Smooth muscle cell (in vitro differentiated cells): ENCODE measurements at regions not wholly inside any gene's neighbourhood (a gene's known extent, or its start where the extent isn't known, plus 50 kb on each side); places are given as distances from the start of the nearest gene placed in this dataset.

Experiments used
- DNase-seq: peaks from one replicate; lab custom pipeline; 2025; ENCODE audit not compliant: unreplicated experiment; lab: John Stamatoyannopoulos, UW
- H2AFZ ChIP-seq: fragments of 200-600 bp; sonication (generic); 2 replicates; pipeline ENCODE4 v1.6.0; 2016; ENCODE audit warnings: antibody characterized with exemption, low read depth, mild to moderate bottlenecking
- H3F3A ChIP-seq: fragments of 200-600 bp; sonication (generic); 2 replicates; pipeline ENCODE4 v1.6.0; 2017; ENCODE audit warnings: antibody characterized with exemption, low read depth
- H3K27ac ChIP-seq: fragments of 200-600 bp; sonication (generic); 2 replicates; pipeline ENCODE4 v1.5.1; 2016; ENCODE audit warnings: low read depth, mild to moderate bottlenecking
- H3K27me3 ChIP-seq: fragments of 200-600 bp; sonication (generic); 2 replicates; pipeline ENCODE4 v1.6.1; 2016; ENCODE audit warnings: low read depth, mild to moderate bottlenecking
- H3K36me3 ChIP-seq: fragments of 200-600 bp; sonication (generic); 2 replicates; pipeline ENCODE4 v1.5.1; 2016; ENCODE audit warnings: low read depth
- H3K4me1 ChIP-seq: fragments of 200-600 bp; sonication (generic); 2 replicates; pipeline ENCODE4 v1.5.1; 2016; ENCODE audit warnings: low read depth
- H3K4me2 ChIP-seq: fragments of 200-600 bp; sonication (generic); 2 replicates; pipeline ENCODE4 v1.6.0; 2016; ENCODE audit warnings: mild to moderate bottlenecking
- H3K4me3 ChIP-seq: fragments of 200-600 bp; sonication (generic); 2 replicates; pipeline ENCODE4 v1.5.1; 2016; ENCODE audit warnings: mild to moderate bottlenecking
- H3K79me2 ChIP-seq: fragments of 200-600 bp; sonication (generic); 2 replicates; pipeline ENCODE4 v1.6.0; 2016; ENCODE audit warnings: low read depth, mild to moderate bottlenecking
- H3K9ac ChIP-seq: fragments of 200-600 bp; sonication (generic); 2 replicates; pipeline ENCODE4 v1.6.0; 2016; ENCODE audit warnings: low read depth
- H3K9me3 ChIP-seq: fragments of 200-600 bp; sonication (generic); replicated peaks from 2 replicates; pipeline ENCODE4 v1.5.1; 2016; ENCODE audit warnings: low read depth
- H4K20me1 ChIP-seq: fragments of 200-600 bp; sonication (generic); 2 replicates; pipeline ENCODE4 v1.6.0; 2016; ENCODE audit warnings: low read depth
- WGBS: methylation state at CpG from one replicate; pipeline ENCODE4 v1.1.7; 2016; ENCODE audit warnings: low lambda C conversion rate; 5-methylcytosine and 5-hydroxymethylcytosine counted together
- TF ChIP-seq, protein P1 (sequence below): fragments of 200-600 bp; sonication (generic); IDR thresholded peaks from 2 replicates; pipeline ENCODE4 v1.5.1; 2017; ENCODE audit warnings: borderline replicate concordance, mild to moderate bottlenecking, antibody characterized with exemption; ENCODE audit not compliant: insufficient read depth, poor library complexity, severe bottlenecking

GRCh38 chr16:48852951-48853350 lies 243.0 kb upstream of the N4BP1 start:
- Histone ChIP-seq H2AFZ (no peak overlapping the region), H3K9ac (no peak overlapping the region), H3K4me3 (no peak overlapping the region), H3K27ac (no peak overlapping the region), H4K20me1 (no peaks in the 10 kb centered on the region), H3K36me3 (no peaks in the 10 kb centered on the region), H3K9me3 (no peaks in the 10 kb centered on the region), H3K4me2 (no peak overlapping the region), H3F3A (no peaks in the 10 kb centered on the region), H3K79me2 (no peaks in the 10 kb centered on the region), H3K4me1 (no peaks in the 10 kb centered on the region), H3K27me3 (no peaks in the 10 kb centered on the region)
- TF ChIP-seq, protein P1, sequence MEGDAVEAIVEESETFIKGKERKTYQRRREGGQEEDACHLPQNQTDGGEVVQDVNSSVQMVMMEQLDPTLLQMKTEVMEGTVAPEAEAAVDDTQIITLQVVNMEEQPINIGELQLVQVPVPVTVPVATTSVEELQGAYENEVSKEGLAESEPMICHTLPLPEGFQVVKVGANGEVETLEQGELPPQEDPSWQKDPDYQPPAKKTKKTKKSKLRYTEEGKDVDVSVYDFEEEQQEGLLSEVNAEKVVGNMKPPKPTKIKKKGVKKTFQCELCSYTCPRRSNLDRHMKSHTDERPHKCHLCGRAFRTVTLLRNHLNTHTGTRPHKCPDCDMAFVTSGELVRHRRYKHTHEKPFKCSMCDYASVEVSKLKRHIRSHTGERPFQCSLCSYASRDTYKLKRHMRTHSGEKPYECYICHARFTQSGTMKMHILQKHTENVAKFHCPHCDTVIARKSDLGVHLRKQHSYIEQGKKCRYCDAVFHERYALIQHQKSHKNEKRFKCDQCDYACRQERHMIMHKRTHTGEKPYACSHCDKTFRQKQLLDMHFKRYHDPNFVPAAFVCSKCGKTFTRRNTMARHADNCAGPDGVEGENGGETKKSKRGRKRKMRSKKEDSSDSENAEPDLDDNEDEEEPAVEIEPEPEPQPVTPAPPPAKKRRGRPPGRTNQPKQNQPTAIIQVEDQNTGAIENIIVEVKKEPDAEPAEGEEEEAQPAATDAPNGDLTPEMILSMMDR: no peak
- DNase-seq: no peak
- WGBS: 90% methylated on average over 12 of the region's 12 CpGs

- TF ChIP-seq, protein P1: no peak
- Histone ChIP-seq H3K4me1 (no peaks in the 10 kb centered on the region), H3K9me3 (no peaks in the 10 kb centered on the region), H3K36me3 (no peaks in the 10 kb centered on the region), H4K20me1 (no peaks in the 10 kb centered on the region), H3K27ac (no peak overlapping the region), H3K4me2 (no peak overlapping the region), H3K27me3 (no peaks in the 10 kb centered on the region), H3K79me2 (no peaks in the 10 kb centered on the region), H3F3A (no peaks in the 10 kb centered on the region), H2AFZ (no peak overlapping the region), H3K4me3 (no peak overlapping the region), H3K9ac (no peak overlapping the region)
- 84% methylated on average over 6 of the region's 6 CpGs for WGBS
- no peak for DNase-seq
Measured at GRCh38 chr16:48852458-48852857, 242.5 kb upstream of the N4BP1 start.

GRCh38 chr16:48850097-48850770 lies 240.3 kb upstream of the N4BP1 start:
- Histone ChIP-seq H4K20me1 (no peaks in the 10 kb centered on the region), H3K4me3 (no peak overlapping the region), H3K9me3 (no peaks in the 10 kb centered on the region), H3K4me2 (no peak overlapping the region), H3K79me2 (no peaks in the 10 kb centered on the region), H2AFZ (no peak overlapping the region), H3F3A (no peaks in the 10 kb centered on the region), H3K27ac (no peak overlapping the region), H3K9ac (no peak overlapping the region), H3K36me3 (no peaks in the 10 kb centered on the region), H3K27me3 (no peaks in the 10 kb centered on the region), H3K4me1 (no peaks in the 10 kb centered on the region)
- TF ChIP-seq, protein P1: no peak
- WGBS: 86% methylated on average over 7 of the region's 7 CpGs
- no peak for DNase-seq

DNA sequence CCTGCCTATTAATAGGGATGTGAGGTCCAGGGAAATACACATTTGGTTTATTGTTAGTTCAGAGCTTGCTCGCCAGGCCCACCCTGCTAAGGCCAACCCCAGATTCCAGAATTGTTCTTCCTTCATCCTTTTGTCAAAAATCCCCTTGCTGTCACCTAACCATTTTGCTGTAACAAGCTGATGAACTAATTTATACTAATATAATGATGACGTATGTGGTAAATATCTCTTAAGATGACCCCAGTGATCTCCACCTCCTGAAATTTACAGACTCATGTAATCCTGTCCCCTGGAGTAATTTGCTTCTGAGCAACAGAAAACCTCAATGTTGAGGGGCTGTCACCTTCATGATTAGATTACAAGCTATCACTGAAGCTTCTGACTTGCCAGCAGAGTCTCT lies 236.3 kb upstream of the N4BP1 start:
- no peak overlapping the region for H3K4me2 ChIP-seq
- peaks cover 8% of the 10 kb centered on the region for H3K27me3 ChIP-seq
- H3K9me3 ChIP-seq: no peaks in the 10 kb centered on the region
- no peak overlapping the region for H3K9ac ChIP-seq
- TF ChIP-seq, protein P1: no peak
- WGBS: 76% methylated on average over 2 of the region's 2 CpGs
- no peak overlapping the region for H3K27ac ChIP-seq
- no peak for DNase-seq
- no peaks in the 10 kb centered on the region for H4K20me1 ChIP-seq
- no peaks in the 10 kb centered on the region for H3K79me2 ChIP-seq
- no peaks in the 10 kb centered on the region for H3K36me3 ChIP-seq
- H3K4me1 ChIP-seq: no peaks in the 10 kb centered on the region
- H3F3A ChIP-seq: no peaks in the 10 kb centered on the region
- H3K4me3 ChIP-seq: no peak overlapping the region
- no peak overlapping the region for H2AFZ ChIP-seq
